ENCODE measurements at regions not wholly inside any gene's neighbourhood (a gene's known extent, or its start where the extent isn't known, plus 50 kb on each side); places are given as distances from the start of the nearest gene placed in this dataset.

- TF ChIP-seq CTCF (IDR thresholded peaks at IDR 0.05 in 4 of 5, conservative IDR thresholded peaks at IDR 0.05 in 1 of 5) (no peak), POLR2A (IDR thresholded peaks at IDR 0.05) (no peak)
Measured at GRCh38 chr1:213423041-213423440, 372.0 kb downstream of the RPS6KC1 start.
